ENCODE measurements at regions not wholly inside any gene's neighbourhood (a gene's known extent, or its start where the extent isn't known, plus 50 kb on each side); places are given as distances from the start of the nearest gene placed in this dataset.
"Not testable (repeated sequence)": the region's sequence is repeated elsewhere in the genome, so short reads cannot be mapped to it uniquely, and the experiment has no call there.

DNA sequence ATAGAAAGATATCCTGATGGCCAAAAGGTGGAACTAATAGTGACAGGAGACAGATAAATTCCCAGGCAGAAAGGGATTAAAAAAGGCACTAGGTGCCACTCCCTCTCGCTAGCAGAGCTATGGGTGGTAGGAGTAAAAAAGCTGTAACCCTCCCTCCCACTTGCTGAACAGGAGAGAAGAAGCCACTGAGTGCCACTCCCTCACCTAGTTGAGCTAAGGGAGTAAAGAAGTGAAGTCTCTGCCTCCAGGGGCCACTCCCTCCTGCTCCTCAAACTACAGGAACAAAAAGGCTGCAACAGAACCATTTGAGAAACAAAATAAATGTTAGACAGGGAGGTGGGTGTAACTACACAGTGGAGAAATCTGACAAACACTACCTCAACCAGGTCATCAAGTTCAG is 276.2 kb upstream of the EPHA6 start:
- FAIRE-seq (no peak), DNase-seq (ENCODE audit: low read depth) (no peak)
- H3K36me3 ChIP-seq (ENCODE audit: control insufficient read depth, insufficient read depth, low read length) = no peaks in the 10 kb centered on the region
- no peak for TF ChIP-seq CTCF (IDR thresholded peaks at IDR 0.05; ENCODE audit: insufficient read depth, low read length, severe bottlenecking)
- H3K4me3 ChIP-seq (ENCODE audit: low read depth, low read length) = no peak overlapping the region
- H3K27me3 ChIP-seq (ENCODE audit: control insufficient read depth, insufficient read depth, low read length) = no peaks in the 10 kb centered on the region

GRCh38 chr3:96548073-96548472 is 266.3 kb upstream of the EPHA6 start:
- no peak for FAIRE-seq
- no peaks in the 10 kb centered on the region for H3K36me3 ChIP-seq (ENCODE audit: control insufficient read depth, insufficient read depth, low read length)
- DNase-seq (ENCODE audit: low read depth) = no peak
- H3K27me3 ChIP-seq (ENCODE audit: control insufficient read depth, insufficient read depth, low read length) = no peaks in the 10 kb centered on the region
- H3K4me3 ChIP-seq (ENCODE audit: low read depth, low read length) = no peak overlapping the region
- TF ChIP-seq CTCF (IDR thresholded peaks at IDR 0.05; ENCODE audit: insufficient read depth, low read length, severe bottlenecking) = no peak

- TF ChIP-seq CTCF (IDR thresholded peaks at IDR 0.05; ENCODE audit: insufficient read depth, low read length, severe bottlenecking) = no peak
- H3K27me3 ChIP-seq (ENCODE audit: control insufficient read depth, insufficient read depth, low read length) = no peaks in the 10 kb centered on the region
- DNase-seq (ENCODE audit: low read depth) (no peak), FAIRE-seq (no peak)
- no peaks in the 10 kb centered on the region for H3K36me3 ChIP-seq (ENCODE audit: control insufficient read depth, insufficient read depth, low read length)
- no peak overlapping the region for H3K4me3 ChIP-seq (ENCODE audit: low read depth, low read length)
Observed at GRCh38 chr3:96576935-96577334, 237.5 kb upstream of the EPHA6 start.

GRCh38 chr3:96584066-96584465 is 230.3 kb upstream of the EPHA6 start:
- Histone ChIP-seq H3K36me3 (ENCODE audit: control insufficient read depth, insufficient read depth, low read length) (no peaks in the 10 kb centered on the region), H3K4me3 (ENCODE audit: low read depth, low read length) (no peak overlapping the region), H3K27me3 (ENCODE audit: control insufficient read depth, insufficient read depth, low read length) (no peaks in the 10 kb centered on the region)
- no peak for DNase-seq (ENCODE audit: low read depth)
- no peak for TF ChIP-seq CTCF (IDR thresholded peaks at IDR 0.05; ENCODE audit: insufficient read depth, low read length, severe bottlenecking)
- FAIRE-seq = no peak

- not testable (repeated sequence) for FAIRE-seq; H3K36me3 ChIP-seq (ENCODE audit: control insufficient read depth, insufficient read depth, low read length); H3K27me3 ChIP-seq (ENCODE audit: control insufficient read depth, insufficient read depth, low read length); H3K4me3 ChIP-seq (ENCODE audit: low read depth, low read length); DNase-seq (ENCODE audit: low read depth)
Observed at GRCh38 chr3:96606865-96607264, 207.5 kb upstream of the EPHA6 start.

GRCh38 chr3:96619475-96619874 is 194.9 kb upstream of the EPHA6 start:
- no peak overlapping the region for H3K4me3 ChIP-seq (ENCODE audit: low read depth, low read length)
- FAIRE-seq = no peak
- no peaks in the 10 kb centered on the region for H3K27me3 ChIP-seq (ENCODE audit: control insufficient read depth, insufficient read depth, low read length)
- no peak for TF ChIP-seq CTCF (IDR thresholded peaks at IDR 0.05; ENCODE audit: insufficient read depth, low read length, severe bottlenecking)
- DNase-seq (ENCODE audit: low read depth) = no peak
- H3K36me3 ChIP-seq (ENCODE audit: control insufficient read depth, insufficient read depth, low read length) = no peaks in the 10 kb centered on the region
